ENCODE measurements at regions not wholly inside any gene's neighbourhood (a gene's known extent, or its start where the extent isn't known, plus 50 kb on each side); places are given as distances from the start of the nearest gene placed in this dataset.

- Mint-ChIP-seq H3K9me3 (no peaks in the 10 kb centered on the region), H3K4me3 (no peak overlapping the region), H3K36me3 (ENCODE audit: low read depth) (no peaks in the 10 kb centered on the region), H3K4me1 (no peaks in the 10 kb centered on the region), H3K27me3 (no peaks in the 10 kb centered on the region), H3K27ac (no peak overlapping the region)
- intact Hi-C loops (cut with micrococcal nuclease): no loop called here
- no peak for DNase-seq
Measured at GRCh38 chr1:17877316-17877715, 122.2 kb downstream of the ACTL8 start.

GRCh38 chr1:17877896-17878295 is 122.8 kb downstream of the ACTL8 start:
- Mint-ChIP-seq H3K4me3 (no peak overlapping the region), H3K27ac (no peak overlapping the region), H3K4me1 (no peaks in the 10 kb centered on the region), H3K36me3 (ENCODE audit: low read depth) (no peaks in the 10 kb centered on the region), H3K9me3 (no peaks in the 10 kb centered on the region), H3K27me3 (no peaks in the 10 kb centered on the region)
- intact Hi-C loops (cut with micrococcal nuclease): no loop called here
- no peak for DNase-seq

GRCh38 chr1:17878837-17879236 is 123.7 kb downstream of the ACTL8 start:
- intact Hi-C loops (cut with micrococcal nuclease): no loop called here

GRCh38 chr1:17880449-17880848 is 125.3 kb downstream of the ACTL8 start:
- H3K9me3 Mint-ChIP-seq: no peaks in the 10 kb centered on the region
- H3K36me3 Mint-ChIP-seq (ENCODE audit: low read depth): no peaks in the 10 kb centered on the region

More at GRCh38 chr1:17878837-17879236, 123.7 kb downstream of the ACTL8 start:
- Mint-ChIP-seq H3K36me3 (ENCODE audit: low read depth) (no peaks in the 10 kb centered on the region), H3K9me3 (no peaks in the 10 kb centered on the region), H3K27me3 (no peaks in the 10 kb centered on the region), H3K27ac (no peak overlapping the region), H3K4me1 (no peaks in the 10 kb centered on the region), H3K4me3 (no peak overlapping the region)
- DNase-seq: no peak

GRCh38 chr1:17881761-17882160 is 126.6 kb downstream of the ACTL8 start:
- Mint-ChIP-seq H3K27ac (no peak overlapping the region), H3K27me3 (no peaks in the 10 kb centered on the region), H3K4me1 (no peaks in the 10 kb centered on the region), H3K36me3 (ENCODE audit: low read depth) (no peaks in the 10 kb centered on the region), H3K4me3 (no peak overlapping the region), H3K9me3 (no peaks in the 10 kb centered on the region)
- no peak for DNase-seq
- intact Hi-C loops (cut with micrococcal nuclease): no loop called here

More at GRCh38 chr1:17880449-17880848, 125.3 kb downstream of the ACTL8 start:
- DNase-seq: no peak
- Mint-ChIP-seq H3K27me3 (no peaks in the 10 kb centered on the region), H3K4me1 (no peaks in the 10 kb centered on the region), H3K4me3 (no peak overlapping the region), H3K27ac (no peak overlapping the region)
- intact Hi-C loops (cut with micrococcal nuclease): no loop called here

GRCh38 chr1:17883136-17883535 is 128.0 kb downstream of the ACTL8 start:
- Mint-ChIP-seq H3K36me3 (ENCODE audit: low read depth) (no peaks in the 10 kb centered on the region), H3K27me3 (no peaks in the 10 kb centered on the region), H3K27ac (no peak overlapping the region), H3K4me1 (no peaks in the 10 kb centered on the region), H3K9me3 (no peaks in the 10 kb centered on the region), H3K4me3 (no peak overlapping the region)
- DNase-seq: no peak
- intact Hi-C loops (cut with micrococcal nuclease): no loop called here

GRCh38 chr1:17883662-17884395 is 128.7 kb downstream of the ACTL8 start:
- Mint-ChIP-seq H3K36me3 (ENCODE audit: low read depth) (no peaks in the 10 kb centered on the region), H3K27ac (no peak overlapping the region), H3K4me3 (no peak overlapping the region), H3K27me3 (no peaks in the 10 kb centered on the region), H3K9me3 (no peaks in the 10 kb centered on the region), H3K4me1 (no peaks in the 10 kb centered on the region)
- no peak for DNase-seq
- intact Hi-C loops (cut with micrococcal nuclease): no loop called here

- no peaks in the 10 kb centered on the region for H3K9me3 Mint-ChIP-seq
- no peak overlapping the region for H3K4me3 Mint-ChIP-seq
- H3K27me3 Mint-ChIP-seq: no peaks in the 10 kb centered on the region
- H3K36me3 Mint-ChIP-seq (ENCODE audit: low read depth): no peaks in the 10 kb centered on the region
- DNase-seq: no peak
- H3K4me1 Mint-ChIP-seq: no peaks in the 10 kb centered on the region
- no peak overlapping the region for H3K27ac Mint-ChIP-seq
- intact Hi-C loops (cut with micrococcal nuclease): no loop called here
Measured at GRCh38 chr1:17885663-17886320, 130.7 kb downstream of the ACTL8 start.

- Mint-ChIP-seq H3K27me3 (no peaks in the 10 kb centered on the region), H3K36me3 (ENCODE audit: low read depth) (no peaks in the 10 kb centered on the region), H3K4me3 (no peak overlapping the region), H3K4me1 (no peaks in the 10 kb centered on the region), H3K27ac (no peak overlapping the region), H3K9me3 (no peaks in the 10 kb centered on the region)
- no peak for DNase-seq
- intact Hi-C loops (cut with micrococcal nuclease): no loop called here
Measured at GRCh38 chr1:17886386-17886785, 131.3 kb downstream of the ACTL8 start.

GRCh38 chr1:17886838-17887441 is 131.8 kb downstream of the ACTL8 start:
- H3K4me3 Mint-ChIP-seq: no peak overlapping the region
- DNase-seq: no peak
- no peaks in the 10 kb centered on the region for H3K27me3 Mint-ChIP-seq
- no peaks in the 10 kb centered on the region for H3K36me3 Mint-ChIP-seq (ENCODE audit: low read depth)
- no peaks in the 10 kb centered on the region for H3K4me1 Mint-ChIP-seq
- no peaks in the 10 kb centered on the region for H3K9me3 Mint-ChIP-seq
- no peak overlapping the region for H3K27ac Mint-ChIP-seq
- intact Hi-C loops (cut with micrococcal nuclease): no loop called here

- no peaks in the 10 kb centered on the region for H3K4me1 Mint-ChIP-seq
- no peak overlapping the region for H3K4me3 Mint-ChIP-seq
- no peak for DNase-seq
- no peaks in the 10 kb centered on the region for H3K9me3 Mint-ChIP-seq
- intact Hi-C loops (cut with micrococcal nuclease): no loop called here
- H3K27ac Mint-ChIP-seq: no peak overlapping the region
- H3K27me3 Mint-ChIP-seq: no peaks in the 10 kb centered on the region
- H3K36me3 Mint-ChIP-seq (ENCODE audit: low read depth): no peaks in the 10 kb centered on the region
Measured at GRCh38 chr1:17887661-17888371, 132.7 kb downstream of the ACTL8 start.

GRCh38 chr1:17890056-17890814 is 135.1 kb downstream of the ACTL8 start:
- Mint-ChIP-seq H3K27me3 (no peaks in the 10 kb centered on the region), H3K36me3 (ENCODE audit: low read depth) (no peaks in the 10 kb centered on the region), H3K27ac (no peak overlapping the region), H3K4me3 (no peak overlapping the region), H3K9me3 (no peaks in the 10 kb centered on the region), H3K4me1 (no peaks in the 10 kb centered on the region)
- no peak for DNase-seq
- intact Hi-C loops (cut with micrococcal nuclease): no loop called here

GRCh38 chr1:17890815-17891191 is 135.7 kb downstream of the ACTL8 start:
- Mint-ChIP-seq H3K9me3 (no peaks in the 10 kb centered on the region), H3K36me3 (ENCODE audit: low read depth) (no peaks in the 10 kb centered on the region), H3K4me3 (no peak overlapping the region), H3K27ac (no peak overlapping the region), H3K27me3 (no peaks in the 10 kb centered on the region), H3K4me1 (no peaks in the 10 kb centered on the region)
- no peak for DNase-seq
- intact Hi-C loops (cut with micrococcal nuclease): no loop called here

All from activated CD4-positive, alpha-beta T cell treated with anti-CD3 and anti-CD28 coated beads, Interleukin-2, amount 10 ng/mL, durations not matched to agents 24 days and 14 days (primary cell).